H1 (cell line): ENCODE measurements at regions not wholly inside any gene's neighbourhood (a gene's known extent, or its start where the extent isn't known, plus 50 kb on each side); places are given as distances from the start of the nearest gene placed in this dataset.

ENCODE experiments used
- CTCF ChIA-PET: fragments of 300-600 bp; sonication (Branson Sonifier 250); formaldehyde crosslinking; loops from one replicate; lab custom pipeline; 2021; ENCODE audit not compliant: partially characterized antibody; lab: Charles Lee
- POLR2A ChIA-PET: fragments of 300-600 bp; sonication (Branson Sonifier 250); formaldehyde crosslinking; loops from one replicate; lab custom pipeline; 2021; ENCODE audit warnings: inconsistent platforms; ENCODE audit not compliant: partially characterized antibody; lab: Charles Lee
- DNase-seq, 2 experiments: peaks; one replicate each; pipeline versions ENCODE4 v3.0.0 to v3.0.0-alpha.2; 2010 to 2022; ENCODE audit warnings: low spot score in 2 of 2, low read depth in 1 of 2, mixed read lengths in 1 of 2
- FAIRE-seq: peaks from 2 replicates; lab custom pipeline; 2011; peaks lifted over from hg19 to GRCh38; lab: Jason Lieb, UNC
- H2AFZ ChIP-seq: 2 replicates; pipeline ENCODE4 v1.8.1; 2012; ENCODE audit warnings: low read length, inconsistent platforms
- H2AK5ac ChIP-seq: 2 replicates; pipeline ENCODE4 v1.6.1; 2013; ENCODE audit warnings: low read depth, low read length
- H2BK120ac ChIP-seq: replicated peaks from 2 replicates; pipeline ENCODE3; 2013; ENCODE audit warnings: low read depth, low read length, inconsistent platforms
- H2BK12ac ChIP-seq: 2 replicates; pipeline ENCODE4 v1.6.1; 2013; ENCODE audit warnings: low read depth, low read length
- H2BK15ac ChIP-seq: 2 replicates; pipeline ENCODE4 v1.6.1; 2013; ENCODE audit warnings: low read length
- H2BK20ac ChIP-seq: 2 replicates; pipeline ENCODE4 v1.6.1; 2013; ENCODE audit warnings: low read length
- H2BK5ac ChIP-seq: 2 replicates; pipeline ENCODE4 v1.6.1; 2013; ENCODE audit warnings: low read depth, low read length
- H3K14ac ChIP-seq: 2 replicates; pipeline ENCODE4 v1.6.1; 2013; ENCODE audit warnings: inconsistent platforms; ENCODE audit not compliant: insufficient read length
- H3K18ac ChIP-seq: 2 replicates; pipeline ENCODE4 v1.6.1; 2013; ENCODE audit warnings: low read length; ENCODE audit errors: extremely low read depth
- H3K23ac ChIP-seq: 2 replicates; pipeline ENCODE4 v1.6.1; 2013; ENCODE audit warnings: inconsistent platforms; ENCODE audit not compliant: insufficient read length
- H3K23me2 ChIP-seq: 2 replicates; pipeline ENCODE4 v1.6.1; 2013; ENCODE audit warnings: low read depth, low read length
- H3K27ac ChIP-seq: 2 replicates; pipeline ENCODE4 v1.6.1; 2011; ENCODE audit warnings: low read depth, low read length, inconsistent platforms
- H3K27me3 ChIP-seq, 4 experiments: replicated peaks in 1 of 4; 1 replicate in 1 of 4; 2 replicates in 3 of 4; pipeline versions ENCODE4 v1.6.1 to v1.8.1; 2011 to 2013; ENCODE audit warnings: low read length in 3 of 4, mild to moderate bottlenecking in 3 of 4, inconsistent platforms in 2 of 4, mixed read lengths in 2 of 4, moderate library complexity in 1 of 4; ENCODE audit not compliant: control insufficient read depth in 3 of 4, insufficient read depth in 3 of 4; ENCODE audit errors: extremely low read depth in 1 of 4
- H3K36me3 ChIP-seq, 4 experiments: 2 replicates each; pipeline versions ENCODE4 v1.6.1 to v1.8.1; 2011 to 2013; ENCODE audit warnings: mild to moderate bottlenecking in 4 of 4, low read length in 3 of 4, moderate library complexity in 2 of 4, control low read depth in 1 of 4, inconsistent platforms in 1 of 4; ENCODE audit not compliant: insufficient read depth in 4 of 4, control insufficient read depth in 2 of 4
- H3K4ac ChIP-seq: replicated peaks from 2 replicates; pipeline ENCODE3; 2013; ENCODE audit warnings: low read length, low read depth, mixed read lengths, inconsistent platforms; ENCODE audit not compliant: insufficient read length
- H3K4me1 ChIP-seq, 4 experiments: replicated peaks in 1 of 4; 1 replicate in 1 of 4; 2 replicates in 3 of 4; pipeline versions ENCODE4 v1.6.1 to v1.8.1; 2011 to 2013; ENCODE audit warnings: low read length in 3 of 4, inconsistent platforms in 2 of 4, mixed read lengths in 1 of 4; ENCODE audit not compliant: insufficient read depth in 4 of 4, control insufficient read depth in 3 of 4
- H3K4me2 ChIP-seq, 2 experiments: 2 replicates each; pipeline versions ENCODE4 v1.6.1 to v1.8.1; 2011 to 2013; ENCODE audit warnings: low read depth in 2 of 2, low read length in 2 of 2, control low read depth in 1 of 2, inconsistent platforms in 1 of 2, mild to moderate bottlenecking in 1 of 2; ENCODE audit not compliant: insufficient read depth in 1 of 2
- H3K4me3 ChIP-seq, 4 experiments: fragments of 200-600, 300-600 bp in 1 of 4; sonication (generic), shearing (Covaris generic), sonication (Bioruptor Twin) in 1 of 4; 2 replicates each; pipeline versions ENCODE4 v1.5.1 to v1.8.1; 2011 to 2016; ENCODE audit warnings: low read length in 4 of 4, low read depth in 3 of 4, control low read depth in 2 of 4, inconsistent platforms in 2 of 4, mild to moderate bottlenecking in 2 of 4, mixed read lengths in 1 of 4, moderate library complexity in 1 of 4; ENCODE audit not compliant: insufficient read depth in 2 of 4; ENCODE audit errors: extremely low read depth in 1 of 4
- H3K56ac ChIP-seq: replicated peaks from 2 replicates; pipeline ENCODE3; 2013; ENCODE audit warnings: low read depth, mild to moderate bottlenecking, mixed read lengths, low read length, inconsistent platforms; ENCODE audit not compliant: insufficient read length
- H3K79me1 ChIP-seq: 2 replicates; pipeline ENCODE4 v1.6.1; 2013; ENCODE audit warnings: low read depth, low read length, control low read depth
- H3K79me2 ChIP-seq, 2 experiments: 2 replicates each; pipeline versions ENCODE4 v1.6.1 to v1.8.1; 2012 to 2013; ENCODE audit warnings: low read length in 2 of 2, mild to moderate bottlenecking in 2 of 2, inconsistent platforms in 1 of 2; ENCODE audit not compliant: insufficient read depth in 2 of 2, control insufficient read depth in 1 of 2
- H3K9ac ChIP-seq, 4 experiments: replicated peaks in 1 of 4; 1 replicate in 1 of 4; 2 replicates in 3 of 4; pipeline versions ENCODE4 v1.6.1 to v1.8.1; 2011 to 2013; ENCODE audit warnings: low read depth in 3 of 4, low read length in 3 of 4, control low read depth in 2 of 4, mild to moderate bottlenecking in 2 of 4, moderate library complexity in 2 of 4, inconsistent platforms in 1 of 4; ENCODE audit errors: extremely low read depth in 1 of 4
- H3K9me3 ChIP-seq, 2 experiments: 2 replicates each; pipeline versions ENCODE4 v1.6.1 to v1.8.1; 2012 to 2013; ENCODE audit warnings: mild to moderate bottlenecking in 2 of 2, moderate library complexity in 2 of 2, control low read depth in 1 of 2, inconsistent platforms in 1 of 2, low read depth in 1 of 2, low read length in 1 of 2, mixed read lengths in 1 of 2; ENCODE audit not compliant: insufficient read depth in 2 of 2
- H4K20me1 ChIP-seq, 2 experiments: replicated peaks in 1 of 2; 2 replicates each; pipeline versions ENCODE3 to v1.8.1; 2011 to 2013; ENCODE audit warnings: inconsistent platforms in 2 of 2, low read length in 2 of 2, mild to moderate bottlenecking in 1 of 2; ENCODE audit not compliant: insufficient read depth in 2 of 2, control insufficient read depth in 1 of 2
- H4K5ac ChIP-seq: 2 replicates; pipeline ENCODE4 v1.6.1; 2013; ENCODE audit warnings: low read length, low read depth, mixed read lengths, inconsistent platforms; ENCODE audit not compliant: insufficient read length
- H4K8ac ChIP-seq: 2 replicates; pipeline ENCODE4 v1.8.0; 2013; ENCODE audit warnings: mild to moderate bottlenecking, moderate library complexity, low read length, inconsistent platforms; ENCODE audit not compliant: insufficient read depth; ENCODE audit errors: extremely low read depth
- H4K91ac ChIP-seq: replicated peaks from 2 replicates; pipeline ENCODE3; 2013; ENCODE audit warnings: low read length, mixed read lengths, inconsistent platforms; ENCODE audit not compliant: insufficient read length
- HDAC2 ChIP-seq, 2 experiments: fragments of 300-600 bp in 1 of 2; sonication (generic) in 1 of 2; IDR thresholded peaks; 2 replicates each; pipeline ENCODE4 v1.6.1; 2011 to 2012; ENCODE audit warnings: low read depth in 2 of 2, low read length in 2 of 2, mild to moderate bottlenecking in 2 of 2, moderate library complexity in 2 of 2, borderline replicate concordance in 1 of 2, inconsistent platforms in 1 of 2
- TAF1 ChIP-seq: IDR thresholded peaks from 2 replicates; pipeline ENCODE4 v1.6.1; 2011; ENCODE audit warnings: mild to moderate bottlenecking, low read depth, low read length
- WGBS, 2 experiments: shearing (Covaris generic) in 1 of 2; methylation state at CpG; one replicate each; pipeline versions ENCODE4 v1.1.6 to v1.1.7; 2013 to 2015; ENCODE audit warnings: low lambda C conversion rate in 2 of 2, mixed read lengths in 2 of 2, inconsistent platforms in 1 of 2, low coverage in 1 of 2, missing lambda C conversion rate in 1 of 2; ENCODE audit not compliant: insufficient replicate concordance in 2 of 2, insufficient coverage in 1 of 2, insufficient read length in 1 of 2; ENCODE audit errors: extremely low coverage in 1 of 2, missing lambda C conversion rate in 1 of 2; 5-methylcytosine and 5-hydroxymethylcytosine counted together
- TF ChIP-seq, protein P1 (sequence below): IDR thresholded peaks from 2 replicates; pipeline ENCODE4 v1.6.1; 2012; ENCODE audit warnings: inconsistent platforms

DNA sequence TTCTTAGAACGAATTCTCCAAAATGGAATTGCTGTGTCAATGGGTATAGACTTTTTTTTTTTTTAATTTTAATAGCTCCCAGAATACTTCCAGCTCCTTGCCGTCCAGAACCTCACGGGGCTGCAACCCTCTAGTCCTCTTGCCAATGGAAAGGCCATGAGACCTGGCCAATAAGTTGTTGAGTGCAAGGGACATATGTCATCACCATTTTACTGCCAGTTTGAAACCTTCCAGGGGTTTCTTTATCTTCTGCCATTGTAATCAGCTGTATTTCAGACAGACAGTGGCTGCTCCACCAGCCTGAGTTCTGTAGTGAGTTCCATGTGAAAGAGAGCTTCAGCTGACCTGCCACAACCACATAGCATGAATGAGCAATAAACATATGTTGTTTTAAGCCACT, 95.0 kb upstream of the PTPRG start:
- Histone ChIP-seq H2BK12ac (no peak overlapping the region), H4K8ac (no peak overlapping the region), H2BK15ac (no peak overlapping the region), H2AFZ (no peak overlapping the region), H3K79me2 (no peaks in the 10 kb centered on the region), H3K9ac (no peak overlapping the region), H3K4ac (no peak overlapping the region), H3K18ac (no peak overlapping the region), H3K4me1 (no peaks in the 10 kb centered on the region), H3K27ac (no peak overlapping the region), H2AK5ac (no peak overlapping the region), H3K79me1 (no peaks in the 10 kb centered on the region), H3K27me3 (no peaks in the 10 kb centered on the region), H2BK5ac (no peak overlapping the region), H3K23ac (no peak overlapping the region), H3K56ac (no peak overlapping the region), H3K23me2 (no peaks in the 10 kb centered on the region), H2BK120ac (no peak overlapping the region), H3K9me3 (no peaks in the 10 kb centered on the region), H3K14ac (no peak overlapping the region), H3K4me3 (no peak overlapping the region), H2BK20ac (no peak overlapping the region), H4K5ac (no peak overlapping the region), H3K4me2 (no peak overlapping the region), H3K36me3 (no peaks in the 10 kb centered on the region), H4K91ac (no peak overlapping the region), H4K20me1 (no peaks in the 10 kb centered on the region)
- CTCF ChIA-PET, result interaction anchor here (0.6 to 1.4 kb wide), 5 partner anchors 9 to 154 kb away, joined by 3 to 4 read pairs (median 3); no protein-coding TSS in a partner anchor
- DNase-seq, result no peak
- no peak for TF ChIP-seq HDAC2 (IDR thresholded peaks at IDR 0.05; ENCODE audit: borderline replicate concordance in 1 of 2, low read depth in 2 of 2, low read length in 2 of 2)
- TF ChIP-seq, protein P1, sequence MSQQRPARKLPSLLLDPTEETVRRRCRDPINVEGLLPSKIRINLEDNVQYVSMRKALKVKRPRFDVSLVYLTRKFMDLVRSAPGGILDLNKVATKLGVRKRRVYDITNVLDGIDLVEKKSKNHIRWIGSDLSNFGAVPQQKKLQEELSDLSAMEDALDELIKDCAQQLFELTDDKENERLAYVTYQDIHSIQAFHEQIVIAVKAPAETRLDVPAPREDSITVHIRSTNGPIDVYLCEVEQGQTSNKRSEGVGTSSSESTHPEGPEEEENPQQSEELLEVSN, result no peak
- no peak for TF ChIP-seq TAF1
- no peak for FAIRE-seq
- 82% methylated on average over 3 of the region's 3 CpGs; no CpG with 5 or more reads in 1 of the 2 experiments for WGBS, 2 experiments
- POLR2A ChIA-PET, result no interaction called here
